NCI-H146 treated with DMSO at 0.1 percent for 48 hours (cell line): ENCODE measurements at regions not wholly inside any gene's neighbourhood (a gene's known extent, or its start where the extent isn't known, plus 50 kb on each side); places are given as distances from the start of the nearest gene placed in this dataset.
"Not testable (repeated sequence)": the region's sequence is repeated elsewhere in the genome, so short reads cannot be mapped to it uniquely, and the experiment has no call there.

Source experiments
- DNase-seq: peaks from one replicate; lab custom pipeline; 2025; ENCODE audit not compliant: unreplicated experiment; lab: John Stamatoyannopoulos, UW

GRCh38 chr18:71388148-71388547 lies 1099.3 kb downstream of the SOCS6 start:
- no peak for DNase-seq

GRCh38 chr18:71374294-71375000 lies 1085.6 kb downstream of the SOCS6 start:
- DNase-seq: no peak

- peak; percentile 87 for DNase-seq
Observed at GRCh38 chr18:71371951-71372605, 1083.2 kb downstream of the SOCS6 start.

GRCh38 chr18:71370671-71371445 lies 1082.0 kb downstream of the SOCS6 start:
- no peak for DNase-seq

GRCh38 chr18:71370095-71370494 lies 1081.2 kb downstream of the SOCS6 start:
- DNase-seq: no peak

GRCh38 chr18:71362140-71362539 lies 1073.3 kb downstream of the SOCS6 start:
- no peak for DNase-seq

GRCh38 chr18:71355599-71355998 lies 1066.8 kb downstream of the SOCS6 start:
- not testable (repeated sequence) for DNase-seq

GRCh38 chr18:71352618-71353017 lies 1063.8 kb downstream of the SOCS6 start:
- DNase-seq: no peak

- peak; percentile 67 for DNase-seq
Observed at GRCh38 chr18:71336576-71337210, 1047.8 kb downstream of the SOCS6 start.

GRCh38 chr18:71329563-71329962 lies 1040.7 kb downstream of the SOCS6 start:
- DNase-seq: no peak

GRCh38 chr18:71329114-71329513 lies 1040.3 kb downstream of the SOCS6 start:
- DNase-seq: no peak

GRCh38 chr18:71327850-71328249 lies 1039.0 kb downstream of the SOCS6 start:
- DNase-seq: no peak

- DNase-seq: no peak
Observed at GRCh38 chr18:71327441-71327840, 1038.6 kb downstream of the SOCS6 start.

- no peak for DNase-seq
Observed at GRCh38 chr18:71326826-71327225, 1038.0 kb downstream of the SOCS6 start.

GRCh38 chr18:71324356-71324755 lies 1035.5 kb downstream of the SOCS6 start:
- no peak for DNase-seq

- DNase-seq: no peak
Observed at GRCh38 chr18:71322201-71322600, 1033.4 kb downstream of the SOCS6 start.

GRCh38 chr18:71321319-71321718 lies 1032.5 kb downstream of the SOCS6 start:
- no peak for DNase-seq

GRCh38 chr18:71304856-71305255 lies 1016.0 kb downstream of the SOCS6 start:
- DNase-seq: no peak

- not testable (repeated sequence) for DNase-seq
Observed at GRCh38 chr18:71303743-71304142, 1014.9 kb downstream of the SOCS6 start.

GRCh38 chr18:71301596-71301995 lies 1012.8 kb downstream of the SOCS6 start:
- no peak for DNase-seq

- not testable (repeated sequence) for DNase-seq
Observed at GRCh38 chr18:71294201-71294600, 1005.4 kb downstream of the SOCS6 start.
